Osteocyte (in vitro differentiated cells): ENCODE measurements at regions not wholly inside any gene's neighbourhood (a gene's known extent, or its start where the extent isn't known, plus 50 kb on each side); places are given as distances from the start of the nearest gene placed in this dataset.

Source experiments
- DNase-seq: peaks from one replicate; pipeline ENCODE4 v3.0.0; 2021; ENCODE audit warnings: mixed read lengths; ENCODE audit not compliant: unreplicated experiment; ENCODE audit errors: extremely low spot score
- H3K27ac Mint-ChIP-seq: one replicate; pipeline ENCODE4 v1.8.0; 2021; ENCODE audit warnings: mild to moderate bottlenecking, mixed read lengths; ENCODE audit not compliant: unreplicated experiment
- H3K27me3 Mint-ChIP-seq: one replicate; pipeline ENCODE4 v1.8.0; 2021; ENCODE audit warnings: mixed read lengths; ENCODE audit not compliant: unreplicated experiment
- H3K36me3 Mint-ChIP-seq: one replicate; pipeline ENCODE4 v1.8.0; 2021; ENCODE audit warnings: mixed read lengths; ENCODE audit not compliant: unreplicated experiment
- H3K4me1 Mint-ChIP-seq: one replicate; pipeline ENCODE4 v1.8.0; 2021; ENCODE audit warnings: mixed read lengths; ENCODE audit not compliant: unreplicated experiment
- H3K4me3 Mint-ChIP-seq: one replicate; pipeline ENCODE4 v1.8.0; 2021; ENCODE audit warnings: mild to moderate bottlenecking, moderate library complexity, mixed read lengths; ENCODE audit not compliant: unreplicated experiment
- H3K9me3 Mint-ChIP-seq: one replicate; pipeline ENCODE4 v1.8.0; 2021; ENCODE audit warnings: mixed read lengths; ENCODE audit not compliant: unreplicated experiment
- CTCF ChIP-seq: fragments of 200-600 bp; sonication (generic); IDR thresholded peaks from 2 replicates; pipeline ENCODE4 v1.5.0; 2021; ENCODE audit warnings: antibody characterized with exemption, mild to moderate bottlenecking, moderate library complexity

- DNase-seq = no peak
- H3K36me3 Mint-ChIP-seq = peaks cover 4% of the 10 kb centered on the region
These were observed 261.4 kb upstream of the C1orf174 start for GRCh38 chr1:4161366-4162006.

GRCh38 chr1:4164965-4165364 is 264.9 kb upstream of the C1orf174 start:
- H3K27ac Mint-ChIP-seq = no peak overlapping the region
- DNase-seq = no peak
- no peak for TF ChIP-seq CTCF

More at GRCh38 chr1:4161366-4162006, 261.4 kb upstream of the C1orf174 start:
- H3K4me3 Mint-ChIP-seq = no peak overlapping the region
- no peak overlapping the region for H3K27ac Mint-ChIP-seq
- H3K9me3 Mint-ChIP-seq = peaks cover 21% of the 10 kb centered on the region
- no peaks in the 10 kb centered on the region for H3K27me3 Mint-ChIP-seq
- TF ChIP-seq CTCF = no peak
- no peaks in the 10 kb centered on the region for H3K4me1 Mint-ChIP-seq

GRCh38 chr1:4165686-4166300 is 265.7 kb upstream of the C1orf174 start:
- no peak overlapping the region for H3K4me3 Mint-ChIP-seq
- no peak for TF ChIP-seq CTCF
- no peak overlapping the region for H3K27ac Mint-ChIP-seq
- H3K36me3 Mint-ChIP-seq = peaks cover 4% of the 10 kb centered on the region
- no peaks in the 10 kb centered on the region for H3K27me3 Mint-ChIP-seq
- no peak for DNase-seq
- peaks cover 38% of the 10 kb centered on the region for H3K9me3 Mint-ChIP-seq
- no peaks in the 10 kb centered on the region for H3K4me1 Mint-ChIP-seq

More at GRCh38 chr1:4164965-4165364, 264.9 kb upstream of the C1orf174 start:
- H3K36me3 Mint-ChIP-seq = peaks cover 4% of the 10 kb centered on the region
- H3K4me3 Mint-ChIP-seq = no peak overlapping the region
- no peaks in the 10 kb centered on the region for H3K27me3 Mint-ChIP-seq
- H3K4me1 Mint-ChIP-seq = no peaks in the 10 kb centered on the region
- peaks cover 35% of the 10 kb centered on the region for H3K9me3 Mint-ChIP-seq

GRCh38 chr1:4166713-4167112 is 266.6 kb upstream of the C1orf174 start:
- Mint-ChIP-seq H3K4me3 (no peak overlapping the region), H3K36me3 (peaks cover 4% of the 10 kb centered on the region), H3K27me3 (no peaks in the 10 kb centered on the region), H3K4me1 (no peaks in the 10 kb centered on the region), H3K9me3 (peaks cover 40% of the 10 kb centered on the region), H3K27ac (no peak overlapping the region)
- TF ChIP-seq CTCF = no peak
- DNase-seq = no peak

- Mint-ChIP-seq H3K4me3 (no peak overlapping the region), H3K27ac (no peak overlapping the region)
These were observed 269.9 kb upstream of the C1orf174 start for GRCh38 chr1:4169991-4170390.

More at GRCh38 chr1:4169991-4170390, 269.9 kb upstream of the C1orf174 start:
- Mint-ChIP-seq H3K27me3 (no peaks in the 10 kb centered on the region), H3K4me1 (no peaks in the 10 kb centered on the region), H3K36me3 (peaks cover 2% of the 10 kb centered on the region), H3K9me3 (peaks cover 44% of the 10 kb centered on the region)
- DNase-seq = no peak
- TF ChIP-seq CTCF = no peak
